NCI-H1105 treated with DMSO at 0.1 percent for 48 hours (cell line): ENCODE measurements at regions not wholly inside any gene's neighbourhood (a gene's known extent, or its start where the extent isn't known, plus 50 kb on each side); places are given as distances from the start of the nearest gene placed in this dataset.

ENCODE experiments used
- DNase-seq: peaks from one replicate; lab custom pipeline; 2025; lab: John Stamatoyannopoulos, UW

DNA sequence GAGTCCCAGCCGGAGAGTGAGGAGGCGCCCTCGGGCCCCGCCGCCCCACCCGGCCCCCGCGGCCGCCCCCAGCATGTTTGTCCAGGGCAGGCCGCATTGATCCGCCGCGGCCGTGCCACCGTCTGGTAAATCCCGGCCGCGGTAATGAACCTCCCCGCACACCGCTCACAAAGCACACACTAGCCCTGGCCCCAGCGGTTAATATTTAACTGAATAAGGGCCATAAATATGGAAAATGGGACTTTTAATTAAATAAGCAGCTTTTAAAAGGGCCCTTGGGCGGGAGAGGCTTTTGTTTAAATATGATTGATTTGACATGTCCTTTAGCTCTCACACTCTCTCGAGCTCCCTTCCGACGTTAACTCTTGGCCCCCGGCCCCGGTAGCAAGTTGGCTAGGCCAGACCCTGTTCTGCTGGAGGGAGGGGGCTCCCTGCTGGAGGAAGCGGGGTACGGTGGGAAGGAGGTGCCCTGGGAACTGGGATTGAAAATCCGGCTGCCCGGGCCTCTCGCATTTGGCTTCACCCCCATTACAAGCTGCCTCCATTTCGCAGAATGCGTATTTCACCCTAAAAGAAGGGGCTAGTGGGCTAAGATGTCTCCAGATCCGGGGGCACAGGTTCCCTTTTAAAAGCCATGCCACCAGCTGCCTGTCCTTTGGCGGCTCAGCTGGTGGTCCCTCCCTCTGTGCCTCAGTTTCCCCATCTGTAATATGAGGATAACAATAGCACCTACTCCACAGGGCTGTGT, 199.8 kb downstream of the RBM19 start:
- no peak for DNase-seq

- DNase-seq, result no peak
These were observed 201.5 kb downstream of the RBM19 start for GRCh38 chr12:113764661-113765060.

GRCh38 chr12:113762882-113763816, 203.0 kb downstream of the RBM19 start:
- DNase-seq, result no peak

DNA sequence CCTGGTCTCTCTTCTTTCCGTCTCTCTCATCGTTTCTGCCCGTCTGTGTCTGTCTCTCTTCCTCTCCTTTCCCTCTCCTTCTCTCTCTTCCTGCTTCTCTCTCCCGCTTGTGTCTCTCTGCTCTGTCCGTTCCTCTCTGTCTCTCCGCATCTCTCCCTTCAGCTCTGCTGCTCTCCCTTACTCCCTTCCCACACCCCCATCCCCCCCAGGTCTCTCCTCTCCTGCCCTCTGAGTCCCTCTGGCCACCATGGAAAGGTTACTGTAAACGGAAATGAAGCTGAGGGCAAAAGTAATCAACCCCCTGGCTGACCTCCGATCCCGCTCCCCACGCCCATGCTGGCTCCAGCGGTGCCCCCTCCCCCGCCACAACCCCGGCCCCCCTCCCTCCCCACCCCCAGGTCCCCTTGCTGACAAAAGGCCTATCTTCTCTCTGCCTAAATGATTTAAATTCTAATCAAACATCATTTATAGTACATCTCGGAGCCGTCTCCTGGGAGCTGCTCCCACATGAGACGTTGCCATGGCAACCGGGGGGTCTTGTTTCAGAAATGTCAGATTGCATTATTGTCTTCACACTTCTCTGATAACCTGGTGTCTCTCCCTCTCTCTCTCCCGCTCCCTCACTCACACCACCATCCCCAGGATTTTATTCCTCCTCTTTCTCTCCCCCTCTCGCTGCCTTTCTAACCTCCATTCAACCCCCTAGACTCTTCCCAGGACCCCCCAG, 203.8 kb downstream of the RBM19 start:
- DNase-seq, result peak; percentile 31

DNA sequence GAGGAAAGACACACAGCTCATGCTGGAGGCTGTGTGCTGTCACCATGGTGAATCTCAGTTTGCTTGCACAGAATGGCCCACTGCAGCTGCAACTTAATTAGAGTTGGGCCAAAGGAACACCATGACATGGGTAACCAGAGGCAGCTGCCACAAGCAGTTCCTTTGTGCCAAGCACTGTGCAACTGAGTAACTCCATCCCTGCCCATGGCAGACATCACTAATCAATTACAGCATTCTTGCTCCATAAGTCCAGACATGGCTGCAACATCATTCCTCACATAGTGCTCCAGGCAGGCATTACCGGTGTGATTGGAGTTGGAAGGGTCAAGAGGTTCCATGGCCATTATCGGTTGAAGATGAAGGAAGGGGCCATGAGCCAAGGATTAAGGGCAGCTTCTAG, 207.0 kb downstream of the RBM19 start:
- DNase-seq, result no peak

GRCh38 chr12:113758165-113758924, 207.8 kb downstream of the RBM19 start:
- DNase-seq, result no peak

GRCh38 chr12:113757221-113758002, 208.7 kb downstream of the RBM19 start:
- DNase-seq, result peak; percentile 67

GRCh38 chr12:113756609-113757008, 209.5 kb downstream of the RBM19 start:
- no peak for DNase-seq

DNA sequence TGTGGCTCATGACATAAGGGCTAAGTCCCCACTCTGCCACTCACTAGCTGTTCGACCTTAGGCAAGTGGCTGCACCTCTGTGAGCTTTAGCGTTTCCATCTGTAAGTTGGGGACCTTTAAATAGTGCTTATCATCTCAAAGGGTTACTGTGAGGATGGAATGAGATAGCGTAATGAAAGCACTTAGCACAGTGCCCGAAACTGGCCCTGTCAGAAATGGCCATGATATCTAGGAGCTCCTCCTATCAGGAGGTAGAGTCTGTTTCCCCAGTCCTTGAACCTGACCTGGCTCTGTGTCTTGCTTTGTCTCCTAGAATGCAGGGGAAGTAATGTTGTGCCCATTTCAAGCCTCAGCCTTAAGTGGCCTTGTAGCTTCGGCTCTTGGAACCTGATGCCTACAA, 211.0 kb downstream of the RBM19 start:
- DNase-seq, result no peak

GRCh38 chr12:113751513-113751912, 214.6 kb downstream of the RBM19 start:
- DNase-seq, result no peak

DNA sequence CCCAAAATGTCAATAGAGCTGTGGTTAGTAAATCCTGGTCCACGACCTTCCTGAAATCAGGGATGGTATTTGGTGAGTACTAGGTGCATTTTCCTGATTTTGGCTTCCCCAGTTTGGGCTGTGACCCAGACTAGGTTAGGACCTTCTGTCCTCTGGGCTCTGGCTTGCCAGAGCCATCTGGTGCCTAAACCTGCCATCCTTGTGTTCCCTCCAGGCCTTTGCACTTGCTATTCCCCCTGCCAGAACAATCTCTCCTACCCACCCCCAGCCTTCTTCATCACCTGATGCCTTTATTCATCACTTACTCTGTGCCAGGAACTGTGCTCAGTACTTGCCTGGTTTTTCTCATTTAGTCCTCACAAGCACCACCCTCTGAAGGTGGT, 216.7 kb downstream of the RBM19 start:
- no peak for DNase-seq

- DNase-seq, result no peak
These were observed 217.3 kb downstream of the RBM19 start for GRCh38 chr12:113748707-113749432.

DNA sequence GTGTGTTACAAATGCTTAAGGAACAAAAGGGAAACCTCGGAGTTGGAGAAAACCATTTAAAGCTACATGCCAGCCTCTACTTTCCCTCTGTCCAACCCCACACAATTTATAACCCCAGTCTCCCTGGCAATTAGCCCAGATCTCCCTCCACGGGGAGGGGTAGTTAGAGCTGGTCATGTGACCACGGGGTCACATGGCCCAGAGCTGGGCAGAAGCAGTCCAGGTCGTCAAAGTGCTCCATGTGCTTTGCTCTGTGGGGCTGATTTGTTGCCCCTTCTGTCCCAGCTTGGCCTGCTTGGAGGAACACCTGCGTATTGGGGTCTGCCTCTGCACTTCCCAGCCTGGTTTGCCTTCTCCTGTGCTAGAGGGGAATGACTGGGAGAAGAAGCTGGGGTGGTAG, 219.1 kb downstream of the RBM19 start:
- DNase-seq, result peak; percentile 64

DNA sequence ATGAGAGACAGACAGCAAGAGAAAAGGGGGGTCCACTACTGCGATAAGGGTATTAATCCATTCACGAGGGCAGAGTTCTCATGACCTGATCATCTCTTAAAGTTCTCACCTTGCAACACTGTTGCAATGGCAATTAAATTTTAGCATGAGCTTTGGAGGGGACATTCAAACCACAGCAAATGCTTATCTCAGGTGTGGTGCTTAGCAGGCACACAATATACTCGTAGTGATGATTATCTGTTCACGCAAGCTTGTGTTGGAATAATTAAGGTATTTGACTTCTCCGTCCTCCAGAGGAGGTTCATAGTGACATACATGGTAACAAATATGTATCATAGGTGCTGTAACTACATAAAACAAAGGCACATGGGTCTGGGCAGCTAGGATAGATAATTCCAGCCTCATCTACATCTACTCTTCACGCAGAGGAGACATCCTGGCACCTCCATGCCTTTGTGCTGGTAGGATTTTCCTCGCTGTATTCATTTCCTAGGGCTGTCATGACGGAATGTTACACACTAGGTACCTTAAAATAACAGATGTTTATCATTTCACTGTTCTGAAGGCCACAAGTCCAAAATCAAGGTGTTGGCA, 221.2 kb downstream of the RBM19 start:
- no peak for DNase-seq

GRCh38 chr12:113742801-113743200, 223.3 kb downstream of the RBM19 start:
- DNase-seq, result no peak

- DNase-seq, result no peak
These were observed 225.4 kb downstream of the RBM19 start for GRCh38 chr12:113740699-113741098.

DNA sequence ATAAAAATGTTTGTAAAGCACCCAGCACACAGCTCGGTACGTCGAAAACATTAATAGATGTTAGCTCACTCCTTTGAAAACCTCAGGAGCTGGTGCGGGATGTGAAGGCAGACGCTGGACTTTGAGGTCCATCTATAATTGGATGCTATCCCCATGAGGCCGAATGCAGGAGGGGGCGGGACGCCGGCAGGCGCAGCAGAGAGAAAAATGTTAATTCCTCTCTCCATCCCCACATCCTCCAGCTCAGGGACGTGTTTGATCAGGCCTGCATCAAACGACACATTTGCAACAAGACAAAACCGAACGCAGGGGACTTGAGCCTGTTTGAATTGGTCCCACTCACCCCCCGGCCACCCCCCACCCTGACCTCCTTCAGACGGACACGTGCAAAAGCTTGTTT, 231.0 kb downstream of the RBM19 start:
- DNase-seq, result no peak

GRCh38 chr12:113734503-113734902, 231.6 kb downstream of the RBM19 start:
- no peak for DNase-seq

- no peak for DNase-seq
These were observed 233.2 kb downstream of the RBM19 start for GRCh38 chr12:113732916-113733315.

GRCh38 chr12:113727651-113728061, 238.5 kb downstream of the RBM19 start:
- DNase-seq, result no peak
